Erythroblast (primary cell): ENCODE measurements at regions not wholly inside any gene's neighbourhood (a gene's known extent, or its start where the extent isn't known, plus 50 kb on each side); places are given as distances from the start of the nearest gene placed in this dataset.

Experiments
- GATA1 ChIP-seq: IDR thresholded peaks from 2 replicates; pipeline ENCODE4 v1.6.1; 2011; ENCODE audit warnings: low read depth, mild to moderate bottlenecking, control low read depth, low read length, moderate library complexity
- POLR2A ChIP-seq: IDR thresholded peaks from 2 replicates; pipeline ENCODE4 v1.6.1; 2011; ENCODE audit warnings: mild to moderate bottlenecking, low read length

DNA sequence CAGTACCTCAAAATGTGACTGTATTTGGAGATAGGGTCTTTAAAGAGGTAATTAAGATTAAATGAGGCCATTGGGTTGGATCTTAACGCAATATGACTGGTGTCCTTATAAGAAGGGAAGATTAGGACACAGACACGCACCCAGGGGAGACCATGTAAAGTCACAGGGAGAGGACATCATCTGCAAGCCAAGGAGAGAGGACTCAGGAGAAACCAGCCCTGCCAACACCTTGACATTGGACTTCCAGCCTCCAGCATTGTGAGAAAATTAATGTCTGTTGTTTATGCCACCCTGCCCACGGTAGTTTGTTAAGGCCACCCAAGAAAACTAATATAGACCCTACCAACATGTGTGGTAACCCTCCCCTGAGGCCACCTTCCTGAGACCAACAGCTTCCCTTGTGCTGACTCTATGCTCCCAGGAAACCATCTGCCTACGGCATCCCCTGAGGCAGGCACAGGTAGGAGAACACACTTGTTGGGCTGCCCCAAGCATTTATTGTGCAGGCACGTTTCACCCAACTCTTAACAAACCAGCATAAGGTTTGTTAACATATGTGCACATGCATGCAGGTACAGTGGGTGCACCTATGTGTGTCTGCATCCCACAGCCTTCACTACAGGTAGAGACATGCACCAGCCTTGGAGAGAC lies 161.5 kb upstream of the AGAP1 start:
- no peak for TF ChIP-seq POLR2A
- no peak for TF ChIP-seq GATA1
